Stomach (tissue), 8 donors: ENCODE measurements at regions not wholly inside any gene's neighbourhood (a gene's known extent, or its start where the extent isn't known, plus 50 kb on each side); places are given as distances from the start of the nearest gene placed in this dataset.
"Not testable (repeated sequence)": the region's sequence is repeated elsewhere in the genome, so short reads cannot be mapped to it uniquely, and the experiment has no call there.

Experiments
- DNase-seq, 2 donors: peaks; one replicate each; pipeline versions ENCODE4 v3.0.0 to v3.0.0-alpha.2; 2013 to 2019
- H3K27ac ChIP-seq, 5 donors: fragments of 200-600 bp in 4 of 5; sonication (generic) in 4 of 5; one replicate each; pipeline ENCODE4 v1.5.1; 2013 to 2019; ENCODE audit warnings: mild to moderate bottlenecking in 1 of 5, moderate library complexity in 1 of 5
- H3K27me3 ChIP-seq, 3 donors: fragments of 200-600 bp; sonication (generic); one replicate each; pipeline ENCODE4 v1.5.1; 2017 to 2019; ENCODE audit warnings: mixed run types in 1 of 3
- H3K36me3 ChIP-seq, 4 donors: fragments of 200-600 bp; sonication (generic); 1 replicate in 3 of 4; 2 replicates in 1 of 4; pipeline ENCODE4 v1.5.1; 2016 to 2019
- H3K4me1 ChIP-seq, 4 donors: fragments of 200-600 bp; sonication (generic); one replicate each; pipeline ENCODE4 v1.5.1; 2016 to 2019
- H3K4me3 ChIP-seq, 4 donors: fragments of 200-600 bp; sonication (generic) in 3 of 4; one replicate each; pipeline ENCODE4 v1.5.1; 2016 to 2019; ENCODE audit warnings: mild to moderate bottlenecking in 1 of 4
- H3K9me3 ChIP-seq, 4 donors: fragments of 200-600 bp; sonication (generic); one replicate each; pipeline ENCODE4 v1.5.1; 2016 to 2019
- CTCF ChIP-seq, 7 experiments: fragments of 450-650 bp in 4 of 7; fragments of 200-600 bp in 3 of 7; sonication (generic) in 3 of 7; IDR thresholded peaks; one replicate each; pipeline ENCODE4 v1.5.1; 2016 to 2019; ENCODE audit warnings: antibody characterized with exemption in 7 of 7, control low read depth in 2 of 7, mild to moderate bottlenecking in 1 of 7
- EP300 ChIP-seq: sonication (generic); formaldehyde crosslinking; IDR thresholded peaks from one replicate; pipeline ENCODE4 v1.6.1; 2017; ENCODE audit warnings: antibody characterized with exemption
- POLR2A ChIP-seq, 4 donors: fragments of 450-650 bp; IDR thresholded peaks; one replicate each; pipeline ENCODE4 v1.6.1; 2016; ENCODE audit warnings: antibody characterized with exemption in 4 of 4, control low read depth in 2 of 4, mild to moderate bottlenecking in 1 of 4, moderate library complexity in 1 of 4
- POLR2AphosphoS5 ChIP-seq, 3 donors: sonication (generic); formaldehyde crosslinking; IDR thresholded peaks; one replicate each; pipeline ENCODE4 v1.6.1; 2016; ENCODE audit warnings: antibody characterized with exemption in 3 of 3
- WGBS, 5 donors: extraction: QIAGEN DNeasy Blood & Tissue Kit in 3 of 5; methylation state at CpG; one replicate each; pipeline versions ENCODE4 v1.1.5 to v1.1.7; 2013 to 2018; 5-methylcytosine and 5-hydroxymethylcytosine counted together
- intact Hi-C: fragments of 100-400 bp; cut with DNase I; formaldehyde crosslinking; loops from one replicate; pipeline ENCODE4 v1.15.1; 2023; ENCODE audit warnings: low total_unique reads
- donor health status: healthy with polysubstance abuse.
- donor health status: Bipolar disorder and iron deficiency.
- donor health status: healthy.

DNA sequence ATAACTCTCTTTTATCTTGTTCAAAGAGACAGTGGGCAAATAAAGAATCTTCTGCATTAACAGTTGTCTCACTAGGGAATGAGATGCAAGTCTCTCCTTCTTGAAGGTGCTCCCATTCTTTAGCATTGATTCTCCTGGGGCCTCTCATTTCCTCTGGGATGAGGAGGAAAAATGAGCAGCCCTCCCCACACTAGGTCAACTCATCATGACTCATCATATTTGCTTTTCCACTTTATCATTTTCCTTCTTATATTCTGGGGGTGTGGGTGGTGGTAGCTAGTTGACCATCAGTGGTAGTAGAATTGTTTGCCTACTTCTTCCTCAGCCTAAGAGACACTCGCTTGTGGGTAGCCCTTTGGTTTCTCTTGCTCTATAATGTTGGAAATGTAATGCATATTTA, 182.0 kb upstream of the C1orf87 start:
- no peak overlapping the region for H3K27ac ChIP-seq
- WGBS, 5 donors: 76 to 91% (median 81%) methylated on average over 1 of the region's 1 CpG
- DNase-seq: no peak

DNA sequence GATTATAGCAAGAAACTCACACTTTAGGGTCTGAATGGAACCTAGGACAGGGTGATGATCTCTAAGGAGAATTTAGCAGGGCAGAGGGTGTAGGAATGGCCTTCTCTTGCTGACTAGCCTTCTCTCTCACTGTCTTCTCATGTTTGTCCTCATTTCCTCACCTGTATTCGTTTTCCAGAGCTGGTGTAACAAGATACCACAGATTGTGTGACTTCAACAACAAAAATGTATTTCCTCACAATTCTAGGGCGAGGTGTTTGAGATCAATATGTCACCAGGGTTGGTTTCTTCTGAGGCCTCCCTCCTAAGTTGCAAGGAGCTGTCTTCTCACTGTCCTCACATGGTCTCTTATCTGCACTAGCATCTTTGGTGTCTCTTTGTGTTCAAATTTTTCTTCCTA, 177.9 kb upstream of the C1orf87 start:
- no peak for TF ChIP-seq EP300
- TF ChIP-seq POLR2AphosphoS5 (IDR thresholded peaks at IDR 0.05): no peak
- TF ChIP-seq POLR2A (IDR thresholded peaks at IDR 0.05): no peak
- no peak for TF ChIP-seq CTCF (IDR thresholded peaks at IDR 0.05)
- Histone ChIP-seq H3K27ac (no peak overlapping the region), H3K9me3 (no peaks in the 10 kb centered on the region), H3K4me1 (no peaks in the 10 kb centered on the region), H3K36me3 (no peaks in the 10 kb centered on the region), H3K27me3 (no peaks in the 10 kb centered on the region), H3K4me3 (no peak overlapping the region)
- intact Hi-C loops: no loop called here
- WGBS, 5 donors: 37 to 57% (median 55%) methylated on average over 2 of the region's 2 CpGs
- DNase-seq: no peak

More for the DNA sequence above, 182.0 kb upstream of the C1orf87 start:
- Histone ChIP-seq H3K4me3 (no peak overlapping the region), H3K4me1 (no peaks in the 10 kb centered on the region), H3K27me3 (no peaks in the 10 kb centered on the region), H3K9me3 (no peaks in the 10 kb centered on the region), H3K36me3 (no peaks in the 10 kb centered on the region)
- intact Hi-C loops: no loop called here
- TF ChIP-seq POLR2AphosphoS5 (IDR thresholded peaks at IDR 0.05) (no peak), CTCF (IDR thresholded peaks at IDR 0.05) (no peak), POLR2A (IDR thresholded peaks at IDR 0.05) (no peak), EP300 (no peak)

- H3K36me3 ChIP-seq, H3K9me3 ChIP-seq, DNase-seq, H3K27me3 ChIP-seq, H3K4me1 ChIP-seq, H3K27ac ChIP-seq, intact Hi-C loops, H3K4me3 ChIP-seq: not testable (repeated sequence)
- 67 to 81% (median 79%) methylated on average over 1 of the region's 1 CpG for WGBS, 5 donors
These were observed 173.9 kb upstream of the C1orf87 start for GRCh38 chr1:60247467-60247866.

DNA sequence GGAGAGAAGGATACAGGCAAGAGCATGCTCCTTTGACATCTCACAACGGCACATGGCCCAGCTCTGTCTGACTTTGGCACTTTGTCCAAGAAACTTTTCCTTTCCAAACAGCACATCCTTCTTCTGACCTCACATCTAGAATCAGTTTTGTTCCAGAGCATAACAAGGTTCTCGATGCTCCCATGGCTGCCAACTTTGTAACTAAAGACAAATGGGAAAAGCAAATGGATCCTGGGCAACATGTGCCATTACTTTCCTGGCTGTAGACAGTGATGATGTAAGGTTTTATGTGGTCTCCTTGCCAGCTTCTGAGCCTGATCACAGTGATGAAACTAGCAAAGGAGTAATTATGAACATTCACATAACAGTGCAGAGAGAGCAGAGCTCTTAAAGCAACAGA, 171.8 kb upstream of the C1orf87 start:
- no peak overlapping the region for H3K4me3 ChIP-seq
- intact Hi-C loops: no loop called here
- 61 to 81% (median 69%) methylated on average over 2 of the region's 2 CpGs for WGBS, 5 donors
- peak in 1 of 2 donors; percentile 36 for DNase-seq
- no peaks in the 10 kb centered on the region for H3K9me3 ChIP-seq
- no peaks in the 10 kb centered on the region for H3K36me3 ChIP-seq
- H3K27me3 ChIP-seq: no peaks in the 10 kb centered on the region
- no peaks in the 10 kb centered on the region for H3K4me1 ChIP-seq
- TF ChIP-seq POLR2AphosphoS5 (IDR thresholded peaks at IDR 0.05): no peak
- no peak for TF ChIP-seq CTCF (IDR thresholded peaks at IDR 0.05)
- no peak for TF ChIP-seq EP300
- no peak for TF ChIP-seq POLR2A (IDR thresholded peaks at IDR 0.05)
- no peak overlapping the region for H3K27ac ChIP-seq

DNA sequence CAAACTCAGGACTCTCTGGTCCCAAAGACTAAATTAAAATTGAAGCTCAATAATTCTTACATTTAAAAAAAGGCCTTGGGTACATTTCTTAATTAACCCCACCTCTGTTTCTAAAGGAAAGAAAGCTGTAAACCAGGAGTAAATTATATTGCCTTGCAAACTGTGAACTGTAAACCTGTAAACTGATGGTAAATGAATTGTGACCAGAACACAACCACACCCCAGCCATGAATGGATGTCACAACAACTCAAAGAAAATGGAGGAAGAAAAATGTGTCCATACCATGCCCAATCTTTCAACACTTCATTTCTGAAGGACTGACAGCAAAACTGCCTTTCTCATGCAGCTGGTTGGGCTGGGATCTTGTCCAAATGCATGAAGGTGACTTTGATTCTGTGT, 171.3 kb upstream of the C1orf87 start:
- no peak overlapping the region for H3K27ac ChIP-seq
- no peak for TF ChIP-seq POLR2A (IDR thresholded peaks at IDR 0.05)
- no peak for TF ChIP-seq POLR2AphosphoS5 (IDR thresholded peaks at IDR 0.05)
- TF ChIP-seq CTCF (IDR thresholded peaks at IDR 0.05): no peak
- no peak for TF ChIP-seq EP300
- H3K27me3 ChIP-seq: no peaks in the 10 kb centered on the region
- no peak for DNase-seq
- H3K4me1 ChIP-seq: no peaks in the 10 kb centered on the region
- H3K4me3 ChIP-seq: no peak overlapping the region
- no peaks in the 10 kb centered on the region for H3K9me3 ChIP-seq
- H3K36me3 ChIP-seq: no peaks in the 10 kb centered on the region
- intact Hi-C loops: no loop called here
